ENCODE measurements at regions not wholly inside any gene's neighbourhood (a gene's known extent, or its start where the extent isn't known, plus 50 kb on each side); places are given as distances from the start of the nearest gene placed in this dataset.

GRCh38 chr11:98710986-98711385, 309.8 kb upstream of the CNTN5 start:
- H3K4me3 Mint-ChIP-seq: no peak overlapping the region
- H4K20me1 ChIP-seq (ENCODE audit: insufficient read depth, low read length): no peaks in the 10 kb centered on the region
- H3K36me3 Mint-ChIP-seq: no peaks in the 10 kb centered on the region
- no peaks in the 10 kb centered on the region for H3K36me3 ChIP-seq (replicated peaks in 1 of 2; ENCODE audit: control insufficient read depth in 1 of 2, insufficient read depth in 2 of 2, low read length in 2 of 2)
- no peak overlapping the region for H3K4me3 ChIP-seq (replicated peaks in 1 of 3; ENCODE audit: low read depth in 2 of 3, low read length in 3 of 3)
- no peaks in the 10 kb centered on the region for H3K27me3 Mint-ChIP-seq (ENCODE audit: low read depth in 3 of 3)
- no peak overlapping the region for H3K27ac ChIP-seq (ENCODE audit: low read depth in 1 of 2, low read length in 2 of 2)
- DNase-seq: no peak
- H3K27ac Mint-ChIP-seq: no peak overlapping the region
- intact Hi-C loops (cut with micrococcal nuclease): no loop called here
- no peak overlapping the region for H3K9ac ChIP-seq (ENCODE audit: insufficient read depth, low read length, poor library complexity, severe bottlenecking)
- no peaks in the 10 kb centered on the region for H3K4me1 Mint-ChIP-seq
- TF ChIP-seq CTCF (IDR thresholded peaks at IDR 0.05): no peak
- no peak overlapping the region for H3K4me2 ChIP-seq (replicated peaks; ENCODE audit: extremely low read depth, low read length, poor library complexity, severe bottlenecking)
- no peaks in the 10 kb centered on the region for H3K27me3 ChIP-seq (ENCODE audit: control insufficient read depth in 2 of 2, insufficient read depth in 2 of 2, low read length in 2 of 2)
- peaks cover 0 to 13% (median 9%) of the 10 kb centered on the region in 7 donors for H3K9me3 Mint-ChIP-seq
- H3K9me3 ChIP-seq (replicated peaks in 1 of 2; ENCODE audit: control insufficient read depth in 1 of 2, insufficient read depth in 1 of 2, low read length in 2 of 2): peaks cover 4% of the 10 kb centered on the region in 2 donors
- H2AFZ ChIP-seq (ENCODE audit: insufficient read depth, low read depth, low read length, poor library complexity, severe bottlenecking): no peak overlapping the region
- H3K4me1 ChIP-seq (ENCODE audit: control insufficient read depth in 1 of 2, insufficient read depth in 2 of 2, low read length in 2 of 2): no peaks in the 10 kb centered on the region
- WGBS (ENCODE audit: insufficient coverage): 83% methylated on average over 1 of the region's 5 CpGs
- no peaks in the 10 kb centered on the region for H3K79me2 ChIP-seq (ENCODE audit: insufficient read depth, low read length)

DNA sequence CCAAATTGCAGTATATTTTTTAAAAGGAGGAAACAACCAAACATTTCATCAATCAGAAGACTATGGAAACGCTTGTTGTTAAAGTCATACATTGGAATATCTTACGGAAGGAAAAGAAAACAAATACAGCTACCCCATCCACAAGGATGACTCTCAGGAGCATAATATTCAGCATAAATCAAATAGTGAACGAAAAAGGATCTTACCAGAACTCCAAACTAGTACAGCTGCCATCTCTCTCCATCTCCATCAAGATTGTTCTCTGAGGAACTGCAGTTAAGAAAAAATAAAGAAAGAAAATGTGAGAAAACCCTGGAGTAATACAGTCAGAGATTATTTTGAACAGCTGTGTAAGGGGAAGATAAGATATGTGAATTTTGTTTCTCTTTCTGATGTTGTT, 299.8 kb upstream of the CNTN5 start:
- intact Hi-C loops (cut with micrococcal nuclease): no loop called here
- 100% methylated on average over 1 of the region's 3 CpGs for WGBS (ENCODE audit: insufficient coverage)
- no peak overlapping the region for H3K27ac Mint-ChIP-seq

More for the DNA sequence above, 299.8 kb upstream of the CNTN5 start:
- Histone ChIP-seq H3K27me3 (ENCODE audit: control insufficient read depth in 2 of 2, insufficient read depth in 2 of 2, low read length in 2 of 2) (no peaks in the 10 kb centered on the region), H4K20me1 (ENCODE audit: insufficient read depth, low read length) (no peaks in the 10 kb centered on the region), H3K9ac (ENCODE audit: insufficient read depth, low read length, poor library complexity, severe bottlenecking) (no peak overlapping the region), H3K4me2 (replicated peaks; ENCODE audit: extremely low read depth, low read length, poor library complexity, severe bottlenecking) (no peak overlapping the region), H3K27ac (ENCODE audit: low read depth in 1 of 2, low read length in 2 of 2) (no peak overlapping the region), H3K4me1 (ENCODE audit: control insufficient read depth in 1 of 2, insufficient read depth in 2 of 2, low read length in 2 of 2) (no peaks in the 10 kb centered on the region), H3K9me3 (replicated peaks in 1 of 2; ENCODE audit: control insufficient read depth in 1 of 2, insufficient read depth in 1 of 2, low read length in 2 of 2) (peaks cover 4 to 12% of the 10 kb centered on the region in 2 donors), H3K36me3 (replicated peaks in 1 of 2; ENCODE audit: control insufficient read depth in 1 of 2, insufficient read depth in 2 of 2, low read length in 2 of 2) (no peaks in the 10 kb centered on the region), H2AFZ (ENCODE audit: insufficient read depth, low read depth, low read length, poor library complexity, severe bottlenecking) (no peak overlapping the region), H3K79me2 (ENCODE audit: insufficient read depth, low read length) (no peaks in the 10 kb centered on the region), H3K4me3 (replicated peaks in 1 of 3; ENCODE audit: low read depth in 2 of 3, low read length in 3 of 3) (no peak overlapping the region)
- no peaks in the 10 kb centered on the region for H3K36me3 Mint-ChIP-seq
- H3K4me1 Mint-ChIP-seq: no peaks in the 10 kb centered on the region
- H3K4me3 Mint-ChIP-seq: no peak overlapping the region
- H3K27me3 Mint-ChIP-seq (ENCODE audit: low read depth in 3 of 3): no peaks in the 10 kb centered on the region
- peaks cover 2 to 11% (median 7%) of the 10 kb centered on the region in 7 donors for H3K9me3 Mint-ChIP-seq
- no peak for DNase-seq
- TF ChIP-seq CTCF (IDR thresholded peaks at IDR 0.05): no peak

Measured in CD14-positive monocyte (primary cell).